GM19438 (cell line): ENCODE measurements at regions not wholly inside any gene's neighbourhood (a gene's known extent, or its start where the extent isn't known, plus 50 kb on each side); places are given as distances from the start of the nearest gene placed in this dataset.
"Not testable (repeated sequence)": the region's sequence is repeated elsewhere in the genome, so short reads cannot be mapped to it uniquely, and the experiment has no call there.

Experiments
- ATAC-seq: cut with Tn5 transposase; IDR thresholded peaks from one replicate; pipeline ENCODE4 v1.9.1; 2021; ENCODE audit warnings: low read depth; ENCODE audit not compliant: unreplicated experiment

DNA sequence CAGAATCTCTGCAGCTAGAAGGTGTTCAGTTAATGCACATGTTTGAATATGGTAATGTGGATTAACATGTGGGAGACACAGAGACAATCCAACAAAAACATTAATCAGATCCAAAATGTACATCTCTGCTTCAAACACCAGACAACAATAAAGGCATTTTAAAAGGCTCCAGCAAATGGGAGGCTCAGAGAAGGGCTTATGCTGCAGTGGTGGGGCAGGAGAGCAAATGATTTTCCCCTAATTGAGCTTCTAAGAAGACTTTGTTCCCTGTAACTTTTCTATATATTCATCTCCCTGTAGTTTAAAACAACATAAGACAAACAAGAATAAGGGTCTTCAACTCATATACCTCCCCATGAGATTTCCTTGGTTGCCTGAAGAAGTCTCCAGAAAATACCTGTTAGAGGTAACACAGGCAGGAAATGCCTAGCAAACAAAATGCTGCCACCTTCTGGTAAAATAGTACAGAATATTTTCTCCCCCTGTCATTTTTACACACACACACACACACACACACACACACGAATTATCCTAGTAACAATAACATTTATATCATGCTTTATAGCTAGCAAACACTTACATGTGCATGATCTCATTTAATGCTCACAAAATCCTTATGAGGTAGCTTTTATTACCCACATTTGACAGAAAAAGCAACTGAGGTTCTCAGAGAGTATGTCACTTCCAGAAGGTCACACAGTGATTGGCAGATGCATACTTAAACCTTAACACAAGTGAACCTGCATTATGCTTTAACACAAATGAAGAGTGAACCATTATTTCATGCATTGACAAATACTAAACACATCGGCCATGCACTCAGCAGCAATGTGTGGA, 123.4 kb upstream of the MB21D2 start:
- ATAC-seq = no peak

GRCh38 chr3:193046371-193046770, 128.7 kb upstream of the MB21D2 start:
- ATAC-seq = no peak

DNA sequence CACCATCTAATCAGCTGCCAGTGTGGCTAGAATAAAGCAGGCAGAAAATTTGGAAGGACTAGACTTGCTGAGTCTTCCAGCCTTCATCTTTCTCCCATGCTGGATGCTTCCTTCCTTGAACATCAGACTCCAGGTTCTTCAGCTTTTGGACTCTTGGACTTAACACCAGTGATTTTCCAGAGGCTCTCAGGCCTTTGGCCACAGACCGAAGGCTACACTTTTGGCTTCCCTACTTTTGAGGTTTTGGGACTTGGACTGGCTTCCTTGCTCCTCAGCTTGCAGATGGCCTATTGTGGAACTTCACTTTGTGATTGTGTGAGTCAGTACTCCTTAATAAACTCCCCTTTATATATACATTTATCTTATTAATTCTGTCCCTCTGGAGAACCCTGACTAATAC, 129.8 kb upstream of the MB21D2 start:
- not testable (repeated sequence) for ATAC-seq

DNA sequence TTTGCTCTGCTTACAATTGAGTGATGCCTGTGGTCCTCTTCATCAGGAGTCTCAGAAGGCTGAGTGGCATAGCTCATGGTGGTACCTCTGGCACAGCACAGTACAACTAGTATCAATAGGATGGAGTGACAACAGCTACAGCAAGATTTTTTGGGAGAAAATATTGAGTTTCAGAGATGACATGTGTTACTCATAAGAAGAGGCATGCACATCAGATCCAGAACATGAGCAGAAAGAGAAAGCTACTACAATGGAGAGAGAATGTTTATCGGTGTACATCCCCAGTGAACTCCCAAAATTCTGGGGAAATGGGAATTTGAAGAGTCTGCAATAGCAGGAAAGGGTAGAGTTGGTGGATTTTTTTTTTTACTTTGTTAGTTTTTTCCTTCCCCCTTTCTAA, 130.5 kb upstream of the MB21D2 start:
- no peak for ATAC-seq

GRCh38 chr3:193049935-193050334, 132.3 kb upstream of the MB21D2 start:
- ATAC-seq = no peak

DNA sequence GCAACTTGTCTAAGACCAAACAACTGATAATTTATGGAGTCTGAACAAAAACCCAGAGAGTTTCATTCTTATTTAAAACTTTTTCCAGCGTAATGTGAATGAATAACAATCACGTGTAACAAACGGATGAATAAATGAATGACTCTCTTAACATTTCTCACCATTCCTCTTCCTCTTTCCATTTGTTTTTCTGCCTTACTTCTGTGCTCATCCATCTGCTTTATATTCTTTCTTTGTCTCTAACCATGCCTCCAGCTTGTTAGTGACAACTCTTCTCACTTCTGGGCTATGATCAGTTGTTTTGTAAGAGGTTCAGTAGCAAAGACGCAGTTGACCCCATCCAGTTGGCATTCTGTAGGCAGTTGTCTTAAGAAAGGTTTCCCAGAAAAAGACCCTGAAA, 133.7 kb upstream of the MB21D2 start:
- ATAC-seq = no peak

GRCh38 chr3:193052354-193053045, 134.8 kb upstream of the MB21D2 start:
- ATAC-seq = no peak

GRCh38 chr3:193053046-193053435, 135.4 kb upstream of the MB21D2 start:
- no peak for ATAC-seq

DNA sequence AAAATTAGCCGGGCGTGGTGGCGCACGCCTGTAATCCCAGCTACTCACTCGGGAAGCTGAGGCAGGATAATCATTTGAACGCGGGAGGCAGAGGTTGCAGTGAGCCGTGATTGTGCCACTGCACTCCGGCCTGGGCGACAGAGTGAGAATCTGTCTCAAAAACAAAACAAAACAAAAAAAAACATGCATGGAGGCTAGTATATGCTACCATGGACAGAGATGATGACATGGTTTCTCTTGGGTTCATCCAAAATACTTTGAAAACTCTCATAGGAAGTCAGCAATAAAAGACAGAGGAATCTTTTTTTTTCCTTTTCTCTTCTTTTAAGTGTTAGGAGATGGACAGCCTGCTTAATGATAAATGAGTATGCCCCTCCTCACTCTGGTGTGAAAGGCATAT, 137.7 kb upstream of the MB21D2 start:
- ATAC-seq = no peak

DNA sequence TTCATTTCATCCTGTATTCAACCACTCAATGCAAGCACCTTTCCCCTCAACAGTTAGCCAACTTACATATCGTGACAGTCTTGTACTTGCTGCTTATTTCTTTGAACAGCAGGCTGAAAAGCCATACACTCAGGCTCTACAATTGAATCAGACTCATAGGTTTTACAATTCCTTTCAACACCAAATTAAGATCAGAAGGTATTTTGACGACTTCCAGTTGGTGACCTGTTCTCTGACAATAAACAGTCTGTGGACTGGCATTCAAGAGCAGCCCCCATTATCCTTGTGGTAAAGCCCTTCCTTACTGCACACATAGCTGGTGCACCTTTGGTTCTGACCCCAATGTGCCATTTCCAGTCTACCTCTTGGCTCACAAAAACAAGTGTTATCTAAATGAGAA, 140.0 kb upstream of the MB21D2 start:
- no peak for ATAC-seq

DNA sequence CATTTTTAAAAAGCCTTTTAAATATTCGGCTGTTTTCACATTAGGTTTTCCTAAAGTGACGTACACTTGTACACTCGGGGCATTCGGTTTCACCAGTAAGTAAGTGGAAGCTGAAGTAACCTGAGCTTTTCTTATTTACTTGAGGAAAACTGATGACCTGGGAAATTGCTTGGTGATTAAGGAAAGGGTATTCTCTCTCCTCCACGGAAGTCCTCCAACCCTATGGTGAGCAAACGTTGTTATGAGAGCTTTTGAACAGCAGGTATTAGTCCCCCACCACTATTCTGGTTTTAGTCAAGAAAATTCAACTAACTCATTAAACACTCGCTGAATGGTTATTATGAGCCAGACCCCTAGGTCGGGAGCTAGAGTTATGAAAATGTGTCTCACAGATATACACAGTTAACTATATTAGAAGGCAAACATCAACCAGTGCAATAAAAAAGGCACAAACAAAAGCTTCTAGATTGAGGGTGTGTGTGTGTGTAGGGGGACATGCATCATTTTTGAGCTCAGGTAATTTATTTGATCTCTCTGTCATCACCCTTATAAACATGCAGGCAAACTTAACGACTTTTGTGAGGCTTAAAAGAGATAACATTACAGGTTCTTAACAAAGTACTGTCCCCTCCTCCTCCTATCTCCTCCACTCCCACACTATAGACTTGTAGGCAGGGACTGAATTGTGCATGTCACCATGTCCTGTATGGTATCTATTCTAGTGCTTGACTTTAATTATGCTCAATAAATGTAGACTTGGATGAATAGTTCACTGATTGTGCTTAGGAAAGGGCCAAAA, 143.3 kb upstream of the MB21D2 start:
- no peak for ATAC-seq

DNA sequence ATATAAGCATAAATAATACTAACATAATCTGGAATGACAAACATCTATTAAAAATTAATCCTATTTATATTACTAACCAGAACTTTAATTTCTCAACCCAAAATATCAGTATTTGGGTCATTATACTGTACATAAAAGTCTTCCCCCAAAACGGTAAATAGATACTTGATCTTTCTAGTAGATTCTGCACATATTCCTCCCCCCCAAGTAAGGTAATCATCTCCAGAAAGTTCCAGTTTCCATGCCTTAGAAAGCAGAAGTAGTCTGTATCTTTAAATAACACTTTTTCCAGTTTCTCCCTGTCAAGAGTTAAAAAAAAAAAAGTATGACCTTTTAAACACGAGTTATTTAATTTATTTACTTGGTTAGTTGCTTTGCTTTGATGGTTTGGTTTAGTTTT, 150.7 kb upstream of the MB21D2 start:
- no peak for ATAC-seq

- ATAC-seq = not testable (repeated sequence)
These were observed 152.1 kb upstream of the MB21D2 start for GRCh38 chr3:193069732-193070131.

- no peak for ATAC-seq
These were observed 161.5 kb upstream of the MB21D2 start for GRCh38 chr3:193078996-193079753.

DNA sequence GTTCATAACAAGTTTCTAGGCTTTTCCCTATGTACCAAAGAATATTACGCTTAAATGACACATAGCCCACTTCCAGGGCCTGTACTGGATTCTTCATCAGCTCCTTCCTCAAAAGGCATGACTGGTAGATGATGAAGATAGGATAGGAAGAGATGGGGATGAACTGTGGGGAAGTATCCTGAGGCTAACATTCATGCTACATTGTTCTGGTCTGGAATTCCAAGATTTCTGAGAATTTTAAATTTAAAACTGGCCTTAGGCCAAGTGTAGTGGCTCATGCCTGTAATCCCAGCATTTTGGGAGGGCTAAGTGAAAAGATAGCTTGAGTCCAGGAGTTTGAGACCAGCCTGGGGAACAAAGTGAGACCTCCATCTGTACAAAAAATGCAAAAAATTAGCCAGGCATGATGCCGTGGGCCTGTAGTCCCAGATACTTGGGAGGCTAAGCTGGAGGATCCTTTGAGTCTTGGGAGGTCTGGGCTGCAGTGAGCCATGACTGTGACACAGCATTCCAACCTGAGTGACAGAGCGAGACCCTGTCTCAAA, 160.1 kb upstream of the PLAAT1 start:
- no peak for ATAC-seq

GRCh38 chr3:193085655-193086054, 155.4 kb upstream of the PLAAT1 start:
- no peak for ATAC-seq

DNA sequence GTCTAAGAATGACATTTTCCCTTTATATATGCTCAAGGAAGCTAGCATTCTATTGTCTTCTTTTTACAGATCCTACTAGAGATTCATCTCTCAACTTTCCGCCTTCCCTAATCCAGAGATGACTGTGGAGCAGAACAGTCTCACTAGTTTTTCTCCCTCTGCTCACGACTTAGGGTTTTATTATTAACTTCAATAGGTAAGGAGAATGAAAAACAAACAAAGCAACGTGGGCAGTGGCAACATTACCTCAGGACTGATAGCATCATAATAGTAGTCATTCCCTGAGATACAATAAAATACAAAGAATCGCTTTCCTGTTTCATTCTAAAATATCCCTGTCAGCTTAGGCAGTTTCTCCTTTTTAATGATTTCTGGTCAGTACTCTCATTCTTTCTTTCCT, 154.3 kb upstream of the PLAAT1 start:
- ATAC-seq = no peak

GRCh38 chr3:193087336-193087735, 153.7 kb upstream of the PLAAT1 start:
- no peak for ATAC-seq

DNA sequence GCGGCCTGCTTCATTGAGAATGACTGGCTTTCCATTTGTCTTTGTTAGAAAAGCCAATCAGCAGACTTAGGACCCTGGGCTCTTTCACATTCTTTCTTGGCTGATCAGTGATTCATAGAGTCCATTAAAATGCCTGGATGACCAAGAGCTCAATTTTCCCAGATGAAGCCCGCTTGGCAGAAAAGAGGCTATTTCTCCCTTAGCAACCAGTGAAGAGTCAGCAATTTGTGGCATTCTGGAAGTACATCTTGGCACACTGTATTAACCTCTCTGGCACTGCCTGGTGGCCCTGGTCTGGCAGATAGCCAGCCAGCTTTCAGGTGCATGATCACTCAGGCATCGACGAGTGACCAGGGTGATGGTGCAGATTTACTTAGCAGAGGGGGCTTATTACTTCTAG, 145.7 kb upstream of the PLAAT1 start:
- ATAC-seq = no peak

DNA sequence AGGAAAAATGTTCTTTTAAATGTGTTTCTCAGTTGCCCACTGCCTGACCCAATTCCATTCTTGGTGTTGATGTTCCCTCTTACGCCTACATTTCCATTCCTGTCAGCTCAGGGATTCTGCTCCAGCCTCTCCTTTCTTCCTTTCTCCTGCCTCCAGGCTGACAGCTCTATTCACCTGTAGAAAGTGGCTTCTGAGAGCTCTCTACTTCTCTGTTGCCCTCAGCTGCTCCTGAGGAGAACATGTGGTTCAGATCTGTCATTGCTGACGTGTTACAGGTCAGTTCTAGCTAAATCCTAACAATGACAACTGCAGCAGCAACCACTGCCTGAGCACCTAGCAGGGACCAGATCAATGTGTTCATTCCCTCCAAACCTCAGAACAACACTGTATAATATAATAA, 144.9 kb upstream of the PLAAT1 start:
- ATAC-seq = no peak
